Activated CD4-positive, alpha-beta T cell treated with anti-CD3 and anti-CD28 coated beads, Interleukin-2, amount 50 U/mL, for 4 hours (primary cell): ENCODE measurements at regions not wholly inside any gene's neighbourhood (a gene's known extent, or its start where the extent isn't known, plus 50 kb on each side); places are given as distances from the start of the nearest gene placed in this dataset.

ENCODE experiments used
- DNase-seq, 2 experiments: peaks; one replicate each; pipeline ENCODE4 v3.0.0-alpha.2; 2020

DNA sequence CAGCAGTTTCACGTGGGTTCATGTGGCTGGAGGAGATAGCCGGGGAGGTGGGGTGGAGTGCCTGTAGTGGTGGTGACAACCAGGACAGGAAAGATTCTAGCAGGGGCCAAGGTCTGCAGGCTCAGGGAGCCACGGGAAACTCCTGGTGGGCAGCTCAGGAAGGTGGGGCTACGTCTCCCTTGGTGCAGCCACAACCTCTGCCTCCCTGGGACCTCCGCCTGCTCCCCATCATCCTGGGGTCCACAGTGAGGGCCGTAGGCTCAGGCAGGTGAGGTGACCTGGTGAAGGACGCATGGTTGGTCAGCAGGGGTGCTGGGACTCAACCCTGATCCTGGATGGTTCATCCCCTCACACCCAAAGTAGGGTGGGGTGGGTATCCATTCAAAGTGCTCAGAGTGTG lies 524.1 kb downstream of the TBC1D22A start:
- no peak for DNase-seq

DNA sequence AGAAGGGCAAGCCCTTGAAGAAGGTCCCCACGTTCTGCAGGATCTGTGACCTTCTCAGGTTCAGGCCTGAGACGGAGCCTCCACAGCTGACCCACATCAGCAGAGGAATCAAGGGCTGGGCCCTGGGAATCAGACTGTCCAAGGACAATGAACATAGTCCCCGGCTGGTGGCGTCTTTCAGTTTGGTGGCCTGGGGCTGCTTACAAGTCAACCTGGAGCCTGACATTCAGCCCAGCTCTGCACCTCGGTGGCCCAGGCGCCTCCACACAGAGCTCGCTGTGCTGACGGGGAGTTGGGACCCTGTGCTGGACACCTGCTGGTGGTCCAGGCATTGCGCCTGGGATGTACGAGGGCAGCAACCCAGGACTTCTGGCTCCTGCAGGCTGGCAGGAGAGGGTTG lies 523.5 kb downstream of the TBC1D22A start:
- DNase-seq: no peak

DNA sequence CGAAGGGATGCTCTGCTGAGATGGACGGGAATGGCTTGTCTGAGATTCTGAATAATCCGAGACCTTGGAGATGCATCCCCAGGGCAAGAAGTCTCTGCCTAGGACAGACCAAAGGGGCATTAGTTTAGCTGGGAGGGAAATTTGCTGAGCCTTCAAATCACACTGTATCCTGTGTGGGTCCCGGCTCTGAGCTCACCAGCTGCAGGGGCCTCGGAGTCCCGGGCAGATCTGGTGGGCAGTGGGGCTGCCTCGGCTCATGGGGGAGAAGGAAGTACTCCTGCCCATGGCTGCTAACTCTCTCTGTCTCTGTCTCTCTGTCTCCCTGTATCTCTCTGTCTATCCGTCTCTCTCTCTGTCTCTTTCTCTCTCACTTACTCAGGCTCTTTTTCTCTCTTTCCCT lies 522.4 kb downstream of the TBC1D22A start:
- no peak for DNase-seq

DNA sequence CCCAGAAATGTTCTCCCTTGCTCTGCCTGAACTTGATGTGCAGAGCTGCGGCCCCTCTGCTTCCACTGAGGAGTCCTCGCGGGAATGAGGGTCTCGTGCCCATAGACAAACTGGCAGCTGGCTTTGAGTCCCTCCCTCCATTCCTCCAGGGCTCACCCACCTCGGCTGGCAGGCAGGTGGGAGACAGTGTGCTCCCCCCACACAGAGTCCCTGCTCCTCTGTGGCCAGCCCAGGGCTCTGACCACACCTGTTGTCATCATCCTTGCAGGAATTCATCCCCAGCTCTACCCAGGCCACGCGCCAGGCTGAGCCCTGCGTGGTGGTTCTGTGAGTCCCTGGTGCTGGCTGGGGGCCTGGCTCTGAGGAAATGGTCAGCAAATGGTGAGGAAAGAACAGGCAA lies 521.9 kb downstream of the TBC1D22A start:
- no peak for DNase-seq

DNA sequence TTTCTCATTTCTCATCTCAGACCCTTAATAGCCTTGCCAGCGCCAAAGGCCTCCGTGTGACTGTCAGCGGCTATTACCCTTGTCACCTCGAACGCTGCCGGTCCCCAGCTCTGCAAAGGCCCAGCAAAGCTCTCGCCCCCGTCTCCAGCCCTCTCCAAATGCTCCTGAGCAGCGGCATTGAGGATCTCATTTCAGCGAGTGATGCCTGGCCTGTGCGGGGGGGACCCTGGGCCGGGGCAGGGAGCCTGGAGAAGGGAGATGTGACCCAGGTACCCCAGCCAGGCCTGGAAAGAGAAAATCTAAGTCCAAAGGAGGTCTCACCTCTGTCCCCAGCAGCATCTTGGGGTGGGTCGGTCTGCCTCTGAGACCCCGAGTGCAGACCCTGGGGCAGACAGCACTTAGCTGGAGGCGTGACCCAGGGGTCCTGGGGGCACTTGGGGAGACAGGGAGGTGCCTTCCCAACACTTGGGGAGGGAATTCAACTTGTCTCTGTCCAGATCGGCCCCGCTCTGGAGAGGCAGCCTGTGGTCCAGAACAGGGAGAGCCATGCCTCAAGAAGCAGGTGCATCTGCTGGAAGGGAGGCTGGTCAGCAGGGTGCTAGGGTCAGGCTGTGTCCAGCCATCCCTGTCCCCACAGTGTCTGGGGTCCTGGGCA lies 521.3 kb downstream of the TBC1D22A start:
- DNase-seq: no peak

DNA sequence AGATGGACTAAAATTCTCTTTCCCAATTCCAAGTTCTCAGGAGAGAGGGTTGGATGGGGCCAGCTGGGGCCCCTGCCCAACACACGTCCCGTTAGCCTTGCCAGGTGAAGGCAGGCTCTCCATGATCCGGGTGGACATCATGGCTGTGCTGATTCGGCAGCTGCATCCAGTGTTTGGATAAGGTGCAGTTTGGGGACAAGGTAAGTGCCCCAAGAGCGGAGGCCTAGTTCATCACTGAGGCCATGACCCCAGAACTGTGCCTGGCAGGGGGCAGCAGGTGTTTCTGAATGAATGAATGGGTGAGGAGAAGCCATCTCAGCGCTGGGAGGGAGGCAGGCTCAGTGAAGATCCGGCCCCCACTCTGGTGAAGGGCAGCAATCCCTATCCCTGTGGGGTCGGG lies 520.4 kb downstream of the TBC1D22A start:
- no peak for DNase-seq

DNA sequence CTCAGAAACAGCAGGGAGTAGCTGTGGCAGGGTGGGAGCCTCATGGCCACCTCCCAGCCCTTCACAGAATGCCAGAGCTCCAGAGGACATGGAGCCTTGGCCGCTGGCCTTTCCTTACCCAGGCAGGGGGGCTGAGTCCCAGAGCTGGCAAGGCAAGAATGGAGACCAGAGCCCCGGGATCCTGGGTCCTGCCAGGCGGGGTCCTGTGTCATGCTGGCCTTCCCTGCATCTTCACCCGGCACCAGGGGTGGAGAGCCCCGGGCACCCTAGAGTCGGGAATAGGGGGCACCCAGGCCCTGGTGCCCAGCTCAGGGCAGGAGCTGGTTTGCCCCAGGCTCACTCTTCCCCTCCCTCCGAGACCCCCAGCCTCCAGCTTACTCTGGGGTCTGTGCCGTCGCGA lies 519.9 kb downstream of the TBC1D22A start:
- DNase-seq: no peak

DNA sequence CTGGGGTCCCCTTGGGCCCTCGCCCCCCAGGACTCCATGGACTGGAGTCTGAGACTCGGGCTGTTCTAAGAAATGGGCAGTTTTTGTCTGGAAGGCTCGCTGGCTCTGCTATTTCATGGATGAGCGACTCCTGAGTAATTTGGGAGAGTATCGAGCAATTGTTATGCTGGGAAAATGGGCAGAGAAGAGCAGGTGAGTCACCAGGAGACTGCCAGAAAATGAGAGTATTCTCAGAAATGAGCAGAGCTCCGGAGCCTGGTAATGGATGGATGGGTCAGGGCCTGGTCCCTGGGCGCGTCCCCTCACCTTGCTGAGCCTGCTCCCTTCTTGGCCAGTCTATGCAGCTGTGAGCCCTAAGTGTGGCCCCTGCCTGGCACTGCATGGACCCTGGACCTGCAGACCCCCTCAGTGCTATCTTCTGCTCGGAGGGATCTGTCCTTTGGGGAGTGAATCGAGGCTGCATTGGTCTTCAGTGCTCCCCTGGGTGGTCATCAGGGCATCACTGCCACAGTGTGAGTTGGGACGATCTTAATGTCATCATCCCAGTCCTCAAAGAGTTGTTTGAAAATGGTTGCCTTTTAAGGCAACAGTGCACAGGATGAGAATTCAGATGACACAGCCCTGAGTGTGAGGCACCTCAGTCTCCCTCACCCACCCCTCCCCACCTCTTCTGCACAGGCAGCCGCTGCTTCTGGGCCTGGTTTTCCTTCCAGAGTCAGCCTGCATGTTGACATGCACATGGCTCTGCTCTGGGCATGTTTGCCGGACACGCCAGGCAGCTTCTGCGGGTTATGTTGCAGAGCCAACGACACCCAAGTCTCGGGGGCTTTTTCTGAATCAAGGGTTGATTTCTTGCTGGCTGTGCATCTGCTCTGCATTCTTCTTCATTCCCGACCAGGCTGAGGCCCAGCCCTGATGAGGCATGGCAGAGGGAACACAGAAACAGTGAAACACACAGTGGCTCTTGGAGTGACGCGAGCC lies 519.0 kb downstream of the TBC1D22A start:
- no peak for DNase-seq

DNA sequence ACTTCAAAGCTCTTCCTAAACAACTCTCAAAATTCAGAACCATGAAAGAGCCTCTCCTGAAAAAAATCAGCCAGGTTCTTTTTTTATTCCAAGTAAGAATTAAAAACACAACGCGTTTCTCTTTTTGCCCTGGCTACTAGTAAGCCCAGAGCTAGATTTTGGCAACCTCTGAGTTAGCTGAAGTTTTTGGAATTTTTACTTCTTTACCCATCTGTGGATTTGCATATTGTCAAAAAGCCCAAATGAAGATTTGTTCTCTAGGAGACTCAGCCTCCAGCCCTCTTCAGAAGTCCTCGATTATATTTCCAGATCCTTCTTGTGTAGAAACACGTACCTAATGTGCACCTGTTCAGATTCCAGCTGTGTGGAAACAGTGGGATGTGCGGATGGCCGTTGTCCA lies 517.9 kb downstream of the TBC1D22A start:
- no peak for DNase-seq

DNA sequence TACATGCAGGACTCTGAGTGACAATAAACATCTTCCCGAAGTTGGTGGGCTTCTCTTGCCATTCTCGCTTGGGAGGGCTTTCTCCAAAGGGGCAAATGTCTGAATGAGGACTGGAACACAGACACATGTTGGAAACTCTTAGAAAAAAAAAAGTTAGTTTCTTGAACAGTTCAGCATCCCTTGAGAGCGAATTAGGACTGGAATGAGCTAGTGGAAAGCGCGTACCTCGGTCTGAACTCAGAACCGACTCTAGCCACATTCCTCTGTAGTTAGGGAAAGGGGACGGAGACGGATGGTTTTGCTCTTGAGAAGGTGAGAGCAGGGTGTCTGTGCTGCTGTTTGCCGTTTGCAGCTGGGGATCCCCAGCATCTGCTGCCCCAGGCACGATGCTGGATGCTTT lies 517.3 kb downstream of the TBC1D22A start:
- DNase-seq: no peak

DNA sequence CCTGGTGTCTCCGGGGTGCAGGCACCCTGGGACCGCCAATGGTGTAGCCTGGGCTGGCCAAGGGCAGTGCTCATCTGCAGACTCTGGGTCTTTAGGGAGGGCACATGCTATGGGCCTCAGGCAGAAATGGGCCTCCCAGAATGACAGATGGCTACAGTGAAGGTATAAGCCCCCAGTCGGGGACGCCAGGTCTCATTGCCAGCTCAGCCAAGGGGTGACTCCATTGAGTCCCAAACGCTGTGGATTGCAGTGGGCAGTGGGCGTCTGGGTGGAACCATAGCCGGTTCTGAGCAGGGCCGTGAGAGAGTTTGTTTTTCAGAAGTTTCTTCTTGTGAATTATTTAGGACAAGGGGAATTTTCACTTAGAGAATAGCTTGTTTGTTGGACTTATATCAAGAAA lies 516.9 kb downstream of the TBC1D22A start:
- no peak for DNase-seq

DNA sequence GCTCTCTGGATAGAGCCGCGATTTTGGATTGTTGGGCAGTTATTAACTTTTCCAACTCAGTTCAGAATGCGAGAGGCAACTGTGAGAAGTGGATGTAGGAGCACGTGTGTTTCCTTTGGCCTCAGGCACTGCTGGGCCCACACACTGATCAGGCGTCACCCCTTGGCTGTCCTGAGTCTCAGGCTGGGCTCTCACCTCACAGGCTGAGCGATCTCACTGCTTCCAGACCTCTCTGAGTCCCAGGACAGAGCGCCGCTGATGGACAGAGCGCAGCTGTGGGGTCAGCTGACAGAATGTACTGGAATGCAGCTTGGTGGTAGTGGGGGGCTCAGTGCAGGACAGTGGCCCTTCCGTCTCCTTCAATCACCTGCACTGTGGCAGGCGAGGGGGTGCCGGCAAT lies 516.2 kb downstream of the TBC1D22A start:
- no peak for DNase-seq

DNA sequence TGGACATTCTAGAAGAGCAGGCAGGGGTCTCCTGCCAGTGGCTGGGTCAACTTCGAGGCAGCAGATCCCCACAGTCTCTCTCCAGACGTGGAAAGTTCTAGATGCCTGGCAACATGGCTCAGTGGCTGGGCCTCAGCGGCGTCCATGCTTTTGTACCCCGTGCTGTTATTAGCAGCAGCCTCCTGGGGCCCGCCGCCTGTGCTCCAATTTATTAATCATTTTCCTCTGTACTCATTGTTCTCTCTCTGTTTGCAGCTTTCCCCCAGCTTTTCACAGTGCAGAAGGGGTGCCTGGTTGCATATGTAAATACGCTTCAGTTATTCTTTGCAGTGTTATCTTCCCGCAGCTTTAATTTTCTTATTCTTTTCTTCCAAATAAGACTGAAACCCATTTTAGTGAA lies 515.1 kb downstream of the TBC1D22A start:
- no peak for DNase-seq

DNA sequence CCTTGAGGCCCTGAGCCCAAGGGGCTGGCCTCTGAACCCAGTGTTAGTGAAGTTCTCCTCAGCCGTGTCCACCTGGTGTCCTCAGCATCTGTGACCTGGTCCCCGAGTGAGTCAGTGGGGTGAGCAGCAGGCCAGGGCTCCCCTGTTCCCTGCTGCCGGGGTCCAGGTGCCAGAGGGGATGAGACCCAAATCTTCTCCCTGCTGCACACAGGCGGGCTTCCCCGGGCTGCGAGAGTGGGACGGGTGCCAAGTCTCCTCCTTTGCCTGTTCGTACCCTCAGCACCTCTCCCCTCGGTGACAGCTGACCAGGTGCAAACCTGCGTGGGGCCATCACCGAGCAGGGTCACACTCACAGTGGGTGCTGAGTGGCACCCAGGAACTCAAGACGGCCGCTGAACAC lies 514.5 kb downstream of the TBC1D22A start:
- DNase-seq: no peak

DNA sequence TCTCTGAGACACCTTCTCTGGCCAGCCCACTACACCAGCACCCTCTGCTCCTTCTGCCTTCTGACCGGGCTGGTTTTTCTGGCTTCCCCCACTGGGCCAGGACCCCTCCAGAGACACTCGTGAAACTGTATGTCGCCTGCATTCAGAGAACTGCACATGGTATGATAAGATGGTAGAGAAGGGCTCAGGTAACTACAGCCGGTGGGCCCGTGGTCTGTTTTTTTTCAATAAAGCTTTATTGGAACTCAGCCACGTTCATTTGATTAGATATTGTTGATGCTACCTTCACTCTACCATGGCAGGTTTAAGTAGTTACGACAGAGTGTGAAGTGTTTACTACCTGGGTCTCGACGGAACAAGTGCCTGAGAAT lies 514.0 kb downstream of the TBC1D22A start:
- no peak for DNase-seq

DNA sequence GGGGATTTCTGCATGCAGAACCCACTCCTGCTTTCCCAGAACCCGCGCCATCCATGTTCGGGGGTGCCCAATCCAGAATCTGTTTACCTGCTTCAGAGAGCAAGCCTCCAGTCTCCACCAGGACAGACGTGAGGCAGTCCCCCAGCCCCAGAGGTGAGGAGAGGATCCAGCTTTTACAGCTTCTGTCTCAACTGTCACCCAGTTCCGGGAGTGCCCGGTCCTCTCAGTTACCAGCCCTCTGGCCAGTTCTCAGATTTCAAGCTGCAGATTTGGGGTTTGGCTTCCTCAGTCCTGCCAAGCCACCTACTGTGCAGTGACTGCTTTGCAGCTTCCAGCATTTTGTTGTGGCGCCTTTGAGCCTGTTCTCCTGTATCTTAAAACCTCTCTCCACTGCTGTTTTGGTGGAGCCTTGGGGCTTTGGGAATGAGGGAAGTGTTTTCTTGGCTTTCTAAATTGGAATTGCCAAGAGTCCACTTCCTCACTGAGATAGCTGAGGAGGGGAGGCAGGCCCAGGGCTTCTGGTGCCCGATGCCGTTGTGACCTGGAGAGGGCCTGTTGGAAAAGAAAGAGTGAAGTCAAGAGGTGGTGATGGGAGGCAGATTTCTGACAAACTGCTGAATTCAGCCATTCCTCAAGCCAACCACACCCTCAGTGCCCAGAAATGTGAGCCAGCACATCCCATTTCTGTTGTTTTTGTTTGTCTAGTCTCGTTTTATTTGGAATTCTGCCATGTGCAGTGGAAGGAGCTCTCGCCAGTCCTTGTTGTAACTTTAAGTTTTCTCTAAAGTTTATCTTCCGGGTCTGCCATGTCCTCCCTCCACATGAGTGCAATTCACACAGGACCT lies 513.4 kb downstream of the TBC1D22A start:
- no peak for DNase-seq

DNA sequence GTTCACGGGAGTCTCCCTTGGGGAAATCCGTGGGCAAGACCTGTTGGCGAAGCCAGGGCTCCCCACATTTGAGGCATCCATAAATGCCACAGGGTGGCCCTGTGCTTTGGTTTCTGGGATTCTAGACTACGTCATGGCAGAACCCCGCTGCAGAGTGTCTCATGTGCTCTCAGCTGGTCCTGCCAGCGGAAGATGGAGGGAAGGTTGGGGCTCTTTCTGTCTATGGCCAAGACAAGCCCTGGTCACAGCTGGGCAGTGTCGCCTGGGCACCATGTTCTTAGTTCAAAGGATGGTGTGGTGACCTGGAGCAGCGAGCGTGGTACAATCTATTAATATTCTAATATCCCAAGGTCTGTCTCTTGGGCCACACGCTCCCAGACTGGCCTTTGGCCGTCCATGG lies 511.7 kb downstream of the TBC1D22A start:
- DNase-seq: no peak

DNA sequence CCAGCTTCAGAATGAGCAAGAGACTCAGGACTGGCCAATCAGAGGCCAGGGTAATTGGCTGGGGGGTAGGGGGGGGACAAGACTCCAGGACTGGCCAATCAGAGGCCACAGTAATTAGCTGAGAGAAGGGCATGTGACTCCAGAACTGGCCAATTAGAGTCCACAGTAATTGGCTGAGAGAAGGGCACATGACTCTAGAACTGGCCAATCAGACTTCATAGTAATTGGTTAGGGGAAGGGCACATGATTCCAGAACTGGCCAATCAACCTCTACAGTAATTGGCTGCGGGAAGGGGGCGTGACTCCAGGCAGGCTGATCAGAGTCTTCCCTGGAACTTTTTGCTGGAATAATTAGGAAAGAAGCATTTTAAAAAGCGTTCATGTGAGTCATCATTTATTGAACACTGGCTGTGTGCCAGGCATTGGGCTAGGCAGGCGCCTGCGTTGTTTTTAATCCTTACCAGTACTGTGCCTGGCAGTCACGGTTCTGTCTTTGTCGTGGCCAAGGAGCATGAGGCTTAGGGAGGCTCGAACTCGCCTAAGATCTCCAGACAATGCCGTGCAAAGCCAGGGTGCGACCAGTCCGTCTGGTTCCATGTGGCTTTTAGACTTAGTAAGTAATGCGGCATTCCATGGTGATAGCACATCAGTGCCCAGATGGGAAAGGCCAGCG lies 508.1 kb downstream of the TBC1D22A start:
- no peak for DNase-seq

DNA sequence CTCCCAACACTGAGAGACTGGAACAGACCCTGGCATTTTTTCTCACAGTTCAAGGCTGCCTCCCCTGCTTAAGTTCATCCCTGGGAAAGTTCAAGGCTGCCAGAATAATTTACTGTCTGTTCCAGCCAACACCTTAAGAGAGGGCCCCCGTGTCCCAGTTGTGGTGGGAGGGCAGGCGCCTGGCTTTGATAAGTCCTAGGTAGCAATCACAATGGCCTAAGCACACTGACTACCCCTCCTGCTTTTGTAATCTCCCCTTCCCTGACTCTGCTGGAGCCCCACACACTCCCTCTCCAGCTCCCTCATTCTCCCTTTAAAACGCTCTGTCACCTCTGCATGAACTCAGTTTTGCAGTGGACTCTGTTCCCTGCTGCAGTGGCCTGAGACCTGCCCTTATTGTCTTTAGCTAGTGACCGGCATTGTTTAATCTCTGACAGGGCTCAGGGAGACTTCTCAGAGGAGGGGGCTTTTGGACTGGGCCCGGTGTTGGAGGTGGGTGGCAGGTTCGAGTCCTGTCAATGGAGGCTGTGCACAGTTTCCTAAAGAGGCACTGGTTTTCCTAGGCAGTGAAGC lies 507.2 kb downstream of the TBC1D22A start:
- no peak for DNase-seq

DNA sequence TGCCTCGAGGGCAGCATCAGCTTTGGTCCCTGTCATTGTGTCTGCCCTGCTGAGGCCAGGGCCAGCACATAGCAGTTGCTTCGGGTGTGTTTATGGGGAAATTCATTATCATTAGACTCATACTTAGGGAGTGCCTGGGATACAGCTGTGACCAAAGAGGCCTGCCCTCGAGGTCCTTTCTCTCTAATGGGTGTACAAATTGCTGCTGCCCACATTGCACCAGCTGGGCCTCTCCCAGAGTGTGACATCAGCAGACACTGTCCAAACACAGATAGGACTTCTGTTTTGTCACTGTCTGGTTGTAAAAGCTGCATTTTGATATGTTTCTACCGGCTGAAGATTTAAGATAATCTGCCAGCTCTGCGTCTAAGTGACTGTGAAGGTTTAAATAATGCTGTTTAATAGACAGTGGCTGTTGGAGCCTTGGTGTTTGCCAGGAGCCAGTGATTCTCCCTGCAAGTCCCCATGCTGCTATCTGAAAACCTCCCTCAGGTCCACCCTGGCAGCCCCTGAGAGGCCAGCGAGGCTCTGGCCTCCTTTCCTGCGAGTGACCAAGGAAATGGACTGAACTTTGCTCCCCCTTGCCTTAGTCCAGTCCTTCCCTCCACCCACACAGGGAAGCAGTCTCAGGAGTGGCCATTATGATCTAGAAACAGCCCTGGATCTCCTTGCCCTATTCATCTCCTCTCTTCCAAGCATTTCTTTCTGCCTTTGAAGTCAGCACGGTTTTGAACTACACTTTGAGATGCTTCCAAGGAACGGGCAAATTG lies 505.2 kb downstream of the TBC1D22A start:
- no peak for DNase-seq

DNA sequence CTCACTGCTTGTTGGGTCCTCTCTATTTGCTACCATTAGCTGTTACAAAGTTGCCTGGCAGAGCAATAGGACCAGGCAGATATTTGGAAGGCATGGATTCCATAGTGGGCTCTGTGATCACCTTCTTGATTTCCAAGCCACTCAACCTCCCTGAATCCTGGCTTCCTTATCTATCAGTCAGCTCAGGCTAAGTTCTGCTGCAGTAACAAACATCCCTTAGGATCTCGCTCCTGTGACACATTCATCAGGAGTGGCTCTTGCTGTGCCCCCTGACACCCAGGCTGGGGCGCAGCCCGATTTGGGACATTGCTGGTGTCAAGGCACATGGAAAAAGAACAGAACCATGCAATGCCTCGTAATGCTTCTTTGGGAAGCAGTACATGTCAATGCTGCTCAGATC lies 503.9 kb downstream of the TBC1D22A start:
- no peak for DNase-seq

DNA sequence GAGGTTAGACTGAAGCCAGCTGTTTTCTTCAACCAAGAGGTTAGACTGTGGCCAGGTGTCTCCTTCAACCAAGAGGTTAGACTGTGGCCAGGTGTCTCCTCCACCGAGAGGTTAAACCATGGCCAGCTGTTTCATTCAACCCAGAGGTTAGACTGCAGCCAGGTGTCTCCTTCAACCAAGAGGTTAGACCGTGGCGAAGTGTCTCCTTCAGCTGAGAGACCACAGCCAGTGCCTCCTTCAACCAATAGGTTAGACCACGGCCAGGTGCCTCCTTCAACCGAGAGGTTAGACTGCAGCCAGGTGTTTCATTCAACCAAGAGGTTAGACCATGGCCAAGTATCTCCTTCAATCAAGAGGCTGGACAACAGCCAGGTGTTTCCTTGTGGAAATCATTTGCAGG lies 498.1 kb downstream of the TBC1D22A start:
- no peak for DNase-seq
